GM18502 (cell line): ENCODE measurements at regions not wholly inside any gene's neighbourhood (a gene's known extent, or its start where the extent isn't known, plus 50 kb on each side); places are given as distances from the start of the nearest gene placed in this dataset.
"Not testable (repeated sequence)": the region's sequence is repeated elsewhere in the genome, so short reads cannot be mapped to it uniquely, and the experiment has no call there.

ENCODE experiments used
- ATAC-seq: cut with Tn5 transposase; IDR thresholded peaks from one replicate; pipeline ENCODE4 v1.9.1; 2021; ENCODE audit warnings: mild to moderate bottlenecking; ENCODE audit not compliant: unreplicated experiment, poor library complexity

DNA sequence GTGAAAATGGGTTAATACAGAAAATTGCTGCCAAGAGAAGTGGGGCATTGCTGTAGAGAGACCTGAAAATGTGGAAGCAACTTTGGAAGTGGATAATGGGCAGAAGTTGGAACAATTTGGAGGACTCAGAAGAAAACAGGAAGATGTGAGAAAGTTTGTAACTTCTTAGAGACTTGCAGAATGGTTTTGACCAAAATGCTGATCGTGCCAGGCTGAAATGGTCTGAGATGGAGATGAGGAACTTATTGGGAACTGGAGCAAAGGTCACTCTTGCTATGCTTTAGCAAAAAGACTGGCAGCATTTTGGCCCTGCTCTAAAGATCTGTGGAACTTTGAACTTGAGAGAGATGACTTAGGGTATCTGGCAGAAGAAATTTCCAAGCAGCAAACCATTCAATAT is 254.8 kb downstream of the KBTBD8 start:
- ATAC-seq: not testable (repeated sequence)

DNA sequence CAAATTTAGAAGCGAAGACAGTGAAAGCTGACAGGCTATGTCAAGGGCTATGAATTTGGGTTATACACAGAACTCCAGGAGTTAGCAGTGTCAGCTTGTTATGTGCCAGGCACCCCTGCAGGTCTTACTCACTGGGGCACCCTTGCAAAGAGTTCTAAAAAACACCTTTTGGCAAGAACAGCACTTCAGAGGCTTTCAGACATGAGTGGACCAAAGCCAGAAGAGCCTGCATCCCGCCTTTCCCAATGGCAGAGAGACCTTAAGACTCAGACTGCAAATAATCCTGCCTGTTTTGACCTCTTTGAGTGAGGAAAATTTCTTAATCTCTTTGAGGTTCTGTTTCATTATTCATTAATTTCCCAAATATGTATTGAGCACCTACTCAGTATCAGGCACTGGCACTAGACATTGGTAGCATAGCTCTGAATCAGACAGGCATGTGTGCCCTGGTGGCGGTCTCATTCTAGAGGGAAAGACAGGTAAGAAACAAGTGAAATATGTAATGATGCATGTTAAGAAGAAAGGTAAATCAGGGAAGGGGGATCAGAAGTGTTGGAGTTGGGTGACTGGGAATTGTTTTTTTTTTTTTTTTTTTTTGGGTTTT is 280.0 kb downstream of the KBTBD8 start:
- no peak for ATAC-seq

DNA sequence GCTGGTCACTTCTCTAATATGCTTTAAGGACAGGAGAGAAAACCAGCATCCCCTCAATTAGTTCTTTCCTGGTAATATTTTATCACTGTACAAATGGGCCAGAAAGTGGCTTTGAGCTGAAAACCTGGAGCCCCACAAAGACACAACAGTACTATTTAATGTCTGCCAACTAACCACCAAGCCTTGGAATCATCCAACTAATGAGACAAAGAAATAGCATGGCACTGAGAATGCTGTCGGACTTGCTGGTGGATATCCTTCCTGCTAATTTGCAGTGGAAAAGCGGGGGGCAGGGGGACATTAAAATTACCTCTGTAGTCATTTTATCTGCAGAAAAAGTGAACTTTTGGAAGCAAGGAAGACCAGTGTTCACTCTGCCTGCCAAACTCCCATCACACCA is 288.5 kb downstream of the KBTBD8 start:
- ATAC-seq: no peak

DNA sequence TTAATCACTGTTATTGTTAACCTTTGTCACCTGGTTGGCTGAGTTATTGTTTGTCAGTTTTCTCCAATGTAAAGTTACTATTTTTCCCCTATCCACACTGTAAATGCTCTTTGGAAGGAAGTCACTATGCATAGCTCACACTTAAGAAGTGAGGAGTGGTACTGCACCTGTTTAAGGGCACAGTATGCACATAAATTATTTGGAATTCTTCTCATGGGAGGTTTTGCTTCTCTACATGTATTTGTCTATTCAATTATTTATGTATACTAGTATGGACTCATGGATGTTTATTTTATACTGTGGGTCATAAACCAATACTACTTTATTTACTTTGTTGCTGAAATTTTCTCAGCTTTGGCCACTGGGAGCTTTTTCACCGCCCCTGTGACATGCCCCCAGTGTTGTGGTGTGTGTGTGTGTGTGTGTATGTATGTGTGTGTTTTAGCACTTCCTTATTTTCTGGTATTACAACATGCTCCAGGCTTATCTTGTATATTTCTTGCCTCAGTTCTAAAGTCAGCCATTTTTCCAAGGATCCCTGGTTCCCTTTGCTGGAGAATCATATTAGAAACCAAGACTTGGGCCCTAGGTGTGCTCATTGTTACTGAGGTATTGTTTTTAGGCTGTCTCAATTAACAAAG is 290.5 kb downstream of the KBTBD8 start:
- ATAC-seq: no peak

DNA sequence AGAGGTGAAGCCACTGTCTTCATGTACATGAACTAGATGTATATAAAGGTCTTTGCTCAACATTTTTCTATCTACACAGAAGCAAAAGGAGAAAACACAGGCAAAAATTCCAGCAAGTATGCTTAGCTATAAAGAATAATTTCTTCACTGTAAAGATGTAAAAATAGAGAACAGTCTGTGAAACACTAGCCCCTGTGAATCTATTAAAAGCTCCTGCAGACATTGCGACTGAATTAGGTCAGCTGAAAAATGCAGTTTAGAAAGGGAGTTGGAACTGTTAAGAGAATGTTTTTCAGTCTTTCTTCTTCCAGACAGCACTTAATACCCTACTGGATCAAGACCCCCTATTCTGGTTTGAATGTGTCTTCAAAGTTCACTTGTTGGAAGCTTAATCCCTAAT is 291.5 kb downstream of the KBTBD8 start:
- ATAC-seq: no peak

DNA sequence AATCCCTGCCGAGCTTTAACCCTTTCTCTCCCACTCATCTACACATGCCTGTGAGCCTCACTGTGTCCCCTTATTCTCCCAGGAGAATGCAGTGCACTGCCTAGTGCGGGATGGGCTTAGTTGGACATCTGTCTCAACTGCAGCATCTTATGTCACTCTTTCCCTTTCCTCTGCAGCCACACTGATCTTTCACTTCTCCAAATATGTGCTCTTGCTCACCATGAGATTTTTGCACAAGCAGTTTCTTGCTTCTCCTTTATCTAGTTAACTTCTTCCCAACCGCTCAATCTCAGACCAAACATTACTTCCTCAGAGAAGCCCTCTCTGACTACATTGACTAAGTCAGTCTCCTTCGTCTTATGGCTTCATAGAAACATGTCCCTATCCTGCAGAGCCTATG is 292.3 kb downstream of the KBTBD8 start:
- peak; percentile 72 for ATAC-seq

DNA sequence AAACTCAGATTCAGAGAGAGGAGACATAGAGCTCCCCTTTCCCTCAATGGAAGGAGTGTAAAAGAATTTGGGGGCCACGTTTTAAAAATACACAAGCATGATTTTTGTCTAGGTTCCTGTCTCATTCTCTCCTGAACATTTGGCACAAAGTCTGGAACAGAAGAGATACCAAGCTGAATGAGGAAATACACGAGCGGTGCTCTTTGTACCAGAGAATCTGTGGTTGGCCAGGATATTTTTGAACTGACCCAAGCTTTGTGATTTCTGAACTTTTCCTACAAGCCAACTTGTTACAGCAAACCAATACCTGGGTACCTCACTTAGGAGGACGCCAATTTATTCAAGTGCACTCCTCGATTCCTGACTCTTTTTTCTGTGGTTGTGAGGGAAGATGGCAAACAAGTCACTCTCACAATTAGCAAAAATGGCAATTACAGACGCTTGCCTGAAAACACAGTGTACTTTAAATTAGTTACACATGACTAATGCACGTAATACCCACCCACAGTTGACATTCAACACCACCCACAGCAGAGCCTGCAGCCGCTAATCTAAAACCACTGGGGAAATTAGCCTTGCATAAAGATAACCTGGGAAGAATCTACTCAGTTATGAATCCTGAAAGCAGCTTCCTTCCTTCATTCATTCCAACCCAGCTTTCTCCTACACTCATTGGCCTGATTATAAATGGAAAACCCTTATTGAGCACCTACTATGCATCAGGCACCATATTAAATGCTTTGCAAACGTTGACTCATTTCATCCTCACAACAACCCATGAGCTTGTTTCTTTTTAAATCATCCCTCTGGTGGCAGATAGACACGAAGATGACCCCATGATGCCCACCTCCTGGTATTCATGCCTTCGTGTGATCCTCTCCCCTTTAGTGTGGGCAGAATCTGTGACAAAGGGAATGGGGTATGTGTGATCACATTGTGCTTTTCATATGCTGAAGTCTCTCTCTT is 293.5 kb downstream of the KBTBD8 start:
- no peak for ATAC-seq

GRCh38 chr3:67292356-67293121 is 294.4 kb downstream of the KBTBD8 start:
- ATAC-seq: no peak

DNA sequence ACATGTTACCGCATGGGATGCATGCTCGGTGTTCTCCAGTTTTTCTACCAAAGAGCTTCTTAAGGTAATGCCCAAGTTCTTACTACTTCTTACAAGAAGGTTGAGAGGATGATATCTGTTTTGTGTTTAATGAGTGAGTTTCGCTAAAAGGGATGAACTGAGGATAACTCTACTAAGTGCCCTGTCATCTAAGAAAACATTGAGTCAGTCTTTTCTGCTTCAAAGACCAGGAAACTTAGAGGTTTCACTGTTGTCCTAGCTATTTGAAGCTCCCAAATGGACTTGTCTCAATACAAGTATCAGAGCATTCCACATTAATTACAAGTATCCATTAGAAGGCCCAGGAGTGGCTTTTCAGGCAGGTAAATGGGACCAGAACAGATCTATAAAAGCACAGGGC is 296.2 kb downstream of the KBTBD8 start:
- no peak for ATAC-seq

- no peak for ATAC-seq
Measured at GRCh38 chr3:67296039-67296892, 298.2 kb downstream of the KBTBD8 start.

DNA sequence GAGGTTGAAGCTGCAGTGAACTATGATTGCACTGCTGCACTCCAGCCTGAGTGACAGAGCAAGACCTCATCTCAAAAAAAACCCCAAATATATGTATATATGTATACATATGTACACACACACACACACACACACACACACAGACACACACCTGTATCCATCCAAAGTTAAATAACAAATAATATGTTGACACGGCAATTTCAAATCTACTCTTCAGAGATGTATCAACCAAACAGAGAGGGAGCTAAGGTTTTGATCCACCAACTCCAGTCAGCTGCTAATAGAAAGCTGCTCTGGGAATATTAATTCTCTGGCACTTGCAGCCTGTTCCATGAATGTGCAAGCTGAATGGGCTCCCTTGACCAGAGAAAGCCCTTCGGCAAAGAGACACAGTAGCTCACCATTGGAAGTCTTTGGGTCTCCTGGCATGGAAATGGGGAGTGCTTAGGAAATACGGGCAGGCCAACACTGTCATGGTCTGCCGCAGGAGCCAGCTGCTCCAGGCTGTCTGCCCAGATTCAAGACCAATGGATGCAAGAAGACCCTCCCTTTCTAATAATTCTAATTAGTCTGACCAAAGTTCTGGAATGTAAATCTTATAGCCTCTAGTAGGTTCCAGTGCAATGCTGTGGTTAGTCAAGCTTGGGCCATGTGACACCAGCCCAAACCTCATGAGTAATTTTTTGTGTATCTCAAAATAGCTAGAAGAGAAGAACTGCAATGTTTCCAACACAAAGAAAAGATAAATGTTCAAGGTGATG is 299.8 kb downstream of the KBTBD8 start:
- ATAC-seq: no peak

- no peak for ATAC-seq
Measured at GRCh38 chr3:67301556-67301955, 303.4 kb downstream of the KBTBD8 start.

DNA sequence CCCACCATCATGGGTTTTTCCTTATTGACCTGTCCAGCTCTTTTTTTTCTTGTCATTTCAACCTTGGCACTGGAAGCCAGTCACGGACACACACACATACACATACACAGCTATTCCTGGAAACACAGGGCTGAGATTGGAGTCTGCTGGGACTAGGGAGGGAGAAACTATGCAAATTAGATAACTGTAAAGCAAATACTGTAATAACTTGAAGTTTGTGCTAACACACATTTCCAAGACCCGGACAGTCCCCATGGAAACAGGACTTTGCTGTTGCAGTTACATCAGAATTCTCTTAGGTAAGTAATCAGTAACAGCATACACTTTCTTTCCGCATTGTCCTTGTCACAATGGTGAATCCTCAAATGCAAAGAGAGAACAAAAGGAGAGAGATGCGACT is 304.4 kb downstream of the KBTBD8 start:
- no peak for ATAC-seq

DNA sequence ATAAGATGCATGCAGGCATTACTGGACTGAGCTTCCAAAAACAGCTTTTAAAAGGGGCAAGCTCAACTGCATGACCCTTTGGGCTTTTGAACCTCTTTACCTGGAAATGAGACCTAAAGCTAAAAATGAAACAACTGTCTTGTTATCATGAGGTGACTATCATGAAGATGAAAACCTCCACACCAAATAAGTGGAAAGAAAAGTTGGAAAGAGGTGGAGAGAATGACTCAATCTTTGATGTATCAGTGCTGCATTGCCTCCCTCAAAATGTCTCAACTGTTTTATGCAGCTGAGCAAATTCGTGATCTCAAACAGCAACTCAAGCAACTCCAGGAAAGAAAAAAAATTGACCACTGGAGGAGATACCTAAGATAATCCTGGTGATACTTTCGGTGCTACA is 307.1 kb downstream of the KBTBD8 start:
- no peak for ATAC-seq

- ATAC-seq: no peak
Measured at GRCh38 chr3:67305922-67306321, 307.8 kb downstream of the KBTBD8 start.

- ATAC-seq: no peak
Measured at GRCh38 chr3:67311440-67311839, 313.3 kb downstream of the KBTBD8 start.

DNA sequence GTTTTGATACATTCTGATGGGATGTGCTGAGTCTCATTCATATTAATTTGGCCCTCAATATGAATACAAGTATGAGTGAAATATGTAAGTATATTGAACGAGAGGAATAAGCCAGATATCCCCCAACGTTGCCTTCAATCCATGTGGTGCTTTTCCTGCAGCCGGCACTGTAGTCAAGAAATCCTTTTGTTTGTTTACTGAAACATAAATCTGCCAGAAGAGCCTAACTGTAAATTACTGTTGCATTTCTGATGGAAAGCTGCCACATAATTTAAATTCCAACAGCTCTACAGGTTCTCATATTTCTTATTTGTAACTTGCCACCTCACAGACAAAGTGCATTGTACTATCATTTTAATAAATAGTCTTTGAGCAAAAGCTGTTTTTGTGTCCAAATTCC is 314.0 kb downstream of the KBTBD8 start:
- no peak for ATAC-seq

DNA sequence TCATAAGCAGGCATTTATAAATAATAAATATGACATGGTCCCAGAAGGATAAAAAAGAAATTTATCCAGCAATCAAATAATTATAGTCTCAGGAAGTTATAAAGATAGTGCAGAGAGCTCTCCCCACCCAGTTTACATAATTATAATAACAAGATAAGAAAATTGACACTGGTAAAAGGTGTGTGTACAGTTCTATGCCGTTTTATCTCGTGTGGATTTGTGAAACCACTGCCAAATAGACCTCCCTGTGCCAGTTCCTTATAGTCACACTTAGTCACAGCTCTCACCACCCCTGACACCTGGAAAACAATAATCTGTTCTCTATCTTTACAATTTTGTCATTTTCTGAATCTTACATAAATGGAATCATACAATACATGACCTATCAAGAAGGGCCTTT is 320.1 kb downstream of the KBTBD8 start:
- no peak for ATAC-seq

- ATAC-seq: no peak
Measured at GRCh38 chr3:67324554-67324953, 326.4 kb downstream of the KBTBD8 start.
